HG03060 (cell line): ENCODE measurements at regions not wholly inside any gene's neighbourhood (a gene's known extent, or its start where the extent isn't known, plus 50 kb on each side); places are given as distances from the start of the nearest gene placed in this dataset.
"Not testable (repeated sequence)": the region's sequence is repeated elsewhere in the genome, so short reads cannot be mapped to it uniquely, and the experiment has no call there.

Experiments used
- ATAC-seq: cut with Tn5 transposase; IDR thresholded peaks from one replicate; pipeline ENCODE4 v1.9.1; 2021; ENCODE audit warnings: low read depth, moderate number of reproducible peaks; ENCODE audit not compliant: unreplicated experiment

DNA sequence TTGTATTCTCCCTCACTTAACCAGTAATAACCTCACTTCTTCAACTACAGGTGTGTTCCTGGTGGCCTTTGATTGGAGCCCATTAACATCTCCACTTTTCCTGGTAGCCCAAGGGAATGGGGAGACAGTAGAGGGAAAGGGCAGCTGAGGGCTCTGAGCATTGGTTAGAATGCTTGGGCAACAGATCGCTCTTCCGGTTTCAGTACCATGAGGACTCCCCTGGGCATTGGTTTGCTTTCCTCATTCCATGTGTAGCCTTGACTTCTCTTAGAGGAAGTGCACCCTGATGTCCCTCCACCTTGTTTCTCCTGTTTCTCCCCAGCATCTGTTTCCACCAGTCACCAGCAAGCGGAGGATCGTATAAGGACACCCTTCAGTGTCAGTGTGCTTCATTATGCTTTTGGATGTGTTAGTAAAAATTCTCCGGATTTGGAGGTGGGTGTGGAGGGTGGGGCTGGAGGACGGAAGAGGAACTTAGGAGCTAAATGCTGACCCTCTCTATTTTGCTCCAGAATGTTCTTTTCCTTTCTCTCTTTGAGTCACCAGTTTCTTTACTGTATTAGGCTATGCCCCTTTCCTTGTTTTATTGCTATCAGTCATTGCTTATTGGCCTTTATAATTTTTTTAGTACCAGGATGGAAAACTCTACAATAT, 50.6 kb upstream of the ZNG1B start:
- ATAC-seq, result not testable (repeated sequence)

DNA sequence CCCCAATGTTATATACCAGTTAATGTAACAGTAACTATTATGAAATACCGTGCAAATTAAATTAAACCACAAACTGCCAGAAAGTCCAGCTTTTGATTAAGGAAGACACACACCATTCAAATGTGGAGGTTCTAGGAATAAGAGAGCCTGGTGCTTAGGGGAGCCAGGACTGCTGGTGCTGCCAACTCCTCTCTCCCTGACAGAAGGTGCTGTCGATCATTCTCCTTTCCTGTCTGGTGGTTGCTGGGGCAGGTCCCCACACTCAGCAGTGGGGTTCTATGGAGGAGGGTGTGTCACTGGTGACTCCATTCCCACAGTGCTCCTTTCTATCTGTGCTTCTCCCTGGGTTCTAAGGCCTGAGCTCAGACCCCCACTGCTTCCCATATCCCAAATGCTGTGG, 57.9 kb upstream of the ZNG1B start:
- not testable (repeated sequence) for ATAC-seq

DNA sequence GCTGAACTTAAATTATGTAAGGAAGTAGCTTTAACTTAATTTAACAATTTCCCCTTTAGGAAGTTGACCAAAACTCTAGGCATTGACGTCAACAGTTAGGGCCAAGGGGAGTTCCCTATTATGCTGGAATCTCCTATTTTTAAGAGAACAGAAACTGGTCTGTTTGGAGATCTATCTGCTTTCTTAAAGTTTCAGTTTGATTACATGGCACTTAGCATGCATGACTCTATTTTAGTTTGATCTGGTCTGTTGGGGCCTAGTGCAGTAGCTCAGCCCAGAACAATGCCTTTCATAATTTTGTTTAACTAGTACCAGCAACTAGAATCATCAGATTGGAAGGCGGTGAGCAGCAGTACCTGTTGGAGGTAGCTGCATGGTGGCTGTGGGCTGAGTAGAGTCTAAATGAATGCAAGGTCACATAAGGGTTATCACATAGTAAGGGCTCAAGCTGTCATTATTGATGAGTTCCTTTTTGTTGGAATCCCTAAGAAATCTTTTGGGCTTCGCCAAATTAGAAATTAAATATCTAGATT, 60.5 kb upstream of the ZNG1B start:
- peak; percentile 88 for ATAC-seq

DNA sequence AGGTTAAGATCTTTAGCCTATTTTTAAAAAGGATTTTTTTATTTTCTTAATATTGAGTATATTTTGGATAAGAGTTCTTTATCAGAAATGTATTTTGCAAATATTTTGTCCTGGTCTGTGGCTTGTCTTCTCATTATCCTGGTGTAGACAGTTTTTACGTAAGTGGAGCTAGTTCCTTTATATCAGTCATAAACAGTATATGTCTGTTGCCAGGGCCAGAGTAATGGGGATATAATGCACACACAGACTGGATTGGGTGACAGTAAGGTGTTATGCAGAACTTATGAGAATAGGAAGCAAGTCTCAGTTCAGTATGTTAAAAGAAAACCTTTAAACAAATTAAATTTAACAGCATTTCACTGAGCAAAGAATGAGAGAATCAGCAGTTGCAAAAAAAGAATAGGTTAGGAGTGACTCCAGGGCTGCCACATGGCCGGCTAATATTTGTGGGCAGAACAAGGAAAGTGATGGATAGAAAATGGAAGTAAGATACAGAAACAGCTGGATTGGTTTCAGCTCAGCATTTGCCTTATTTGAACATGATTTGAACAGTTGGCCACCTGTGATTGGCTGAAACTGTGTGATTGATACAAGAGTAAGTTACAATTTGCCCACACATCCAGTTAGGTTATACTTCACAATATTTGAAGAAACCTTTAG, 61.1 kb upstream of the ZNG1B start:
- no peak for ATAC-seq

DNA sequence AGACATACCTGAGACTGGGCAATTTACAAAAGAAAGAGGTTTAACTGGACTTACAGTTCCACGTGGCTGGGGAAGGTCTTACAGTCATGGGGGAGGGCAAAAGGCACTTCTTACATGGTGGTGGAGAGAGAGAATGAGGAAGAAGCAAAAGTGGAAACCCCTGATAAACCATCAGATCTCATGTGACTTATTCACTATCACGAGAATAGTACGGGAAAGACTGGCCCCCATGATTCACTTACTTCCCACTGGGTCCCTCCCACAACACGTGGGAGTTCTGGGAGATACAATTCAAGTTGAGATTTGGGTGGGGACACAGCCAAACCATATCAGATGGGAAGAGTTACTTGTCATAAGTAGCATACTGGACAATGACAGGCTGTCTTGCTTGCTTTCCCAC, 62.6 kb upstream of the ZNG1B start:
- ATAC-seq, result not testable (repeated sequence)

DNA sequence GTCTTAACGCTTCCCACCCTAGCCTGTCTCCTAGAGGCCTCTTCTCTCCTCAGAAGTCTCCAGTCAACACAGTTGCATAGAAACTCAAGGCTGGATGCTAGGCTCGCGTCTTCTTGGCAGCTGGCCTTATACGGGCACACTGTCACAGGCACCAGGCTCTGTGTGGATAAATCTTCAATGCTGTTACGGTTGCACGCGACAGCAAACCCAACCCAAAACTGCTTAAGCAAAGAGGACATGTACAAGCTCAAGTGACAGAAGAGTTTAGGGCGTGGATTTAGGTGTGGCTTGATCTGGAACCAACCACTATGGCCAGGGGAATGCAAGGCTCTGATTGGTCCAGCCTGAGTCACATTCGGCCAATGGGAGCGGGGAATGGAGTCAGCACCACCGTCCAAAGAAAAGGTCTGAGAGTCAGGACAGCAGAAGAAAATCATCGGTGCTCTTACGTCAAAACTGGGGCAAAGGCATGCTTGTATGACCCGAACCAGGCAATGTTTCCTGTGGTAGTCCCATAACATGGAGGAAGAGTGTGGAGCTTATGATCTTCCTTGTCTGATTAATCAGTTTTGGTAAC, 65.1 kb upstream of the ZNG1B start:
- not testable (repeated sequence) for ATAC-seq

DNA sequence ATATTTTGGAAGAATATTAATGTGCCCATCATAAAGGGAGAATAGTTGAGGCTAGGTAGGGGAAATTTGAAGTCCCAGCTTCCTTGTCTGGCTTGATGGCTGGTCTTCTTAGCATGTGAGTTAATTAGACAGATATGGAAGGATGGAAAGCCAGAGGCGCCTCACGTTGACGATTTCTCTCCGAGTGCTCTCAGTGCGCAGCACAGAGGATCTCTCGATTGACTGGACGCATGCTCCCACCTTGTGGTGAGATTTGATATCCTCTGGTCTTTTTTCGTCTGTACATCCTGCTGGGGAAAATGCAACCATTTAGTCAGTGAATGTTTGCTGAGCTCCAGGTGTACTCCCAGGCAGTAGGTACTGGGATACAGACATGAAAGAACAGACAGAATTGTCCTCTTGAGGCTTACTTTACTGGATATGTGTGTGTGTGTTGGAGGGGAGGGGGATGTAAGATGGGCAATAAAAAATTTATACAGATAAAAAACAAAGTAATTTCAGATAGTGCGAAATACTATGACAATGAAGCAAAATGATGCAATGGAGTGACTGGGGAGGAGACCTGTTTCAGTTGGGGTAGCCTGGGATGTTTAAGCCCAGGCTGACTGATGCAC, 66.9 kb upstream of the ZNG1B start:
- ATAC-seq, result peak; percentile 57

DNA sequence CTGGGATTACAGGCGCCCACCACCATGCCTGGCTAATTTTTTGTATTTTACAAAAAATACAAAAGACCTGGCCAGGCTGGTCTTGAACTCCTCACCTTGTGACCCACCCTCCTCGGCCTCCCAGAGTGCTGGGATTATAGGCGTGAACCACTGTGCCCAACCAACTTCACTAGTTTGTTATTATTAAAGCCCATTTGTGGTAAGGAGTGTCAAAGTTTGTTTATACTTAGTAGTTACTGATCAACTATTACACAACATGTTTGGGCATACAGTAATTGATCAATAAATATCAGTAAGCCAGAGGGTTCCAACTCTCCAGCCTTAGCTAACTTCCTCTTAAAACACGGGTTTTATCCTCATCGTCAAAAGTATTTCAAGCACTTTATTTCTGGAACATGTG, 67.5 kb upstream of the ZNG1B start:
- ATAC-seq, result no peak

DNA sequence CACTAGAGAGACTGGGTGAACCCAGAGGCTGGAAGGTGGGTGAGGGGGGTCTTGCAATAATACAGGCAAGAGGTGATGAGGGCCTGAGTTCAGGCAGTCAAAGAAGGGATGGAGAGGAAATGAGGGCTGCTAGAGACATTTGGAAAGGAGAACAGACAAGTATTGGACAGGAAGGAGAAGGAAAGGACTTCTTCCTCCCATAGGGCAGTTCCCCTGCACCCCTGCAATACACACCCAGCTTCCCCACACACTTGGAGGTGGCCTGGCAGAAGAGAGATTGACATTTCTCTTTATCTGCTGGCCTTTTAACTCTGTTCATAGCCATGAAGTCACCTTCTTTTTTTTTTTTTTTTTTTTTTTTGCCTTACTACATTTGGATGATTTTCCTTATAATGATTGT, 68.9 kb upstream of the ZNG1B start:
- not testable (repeated sequence) for ATAC-seq

DNA sequence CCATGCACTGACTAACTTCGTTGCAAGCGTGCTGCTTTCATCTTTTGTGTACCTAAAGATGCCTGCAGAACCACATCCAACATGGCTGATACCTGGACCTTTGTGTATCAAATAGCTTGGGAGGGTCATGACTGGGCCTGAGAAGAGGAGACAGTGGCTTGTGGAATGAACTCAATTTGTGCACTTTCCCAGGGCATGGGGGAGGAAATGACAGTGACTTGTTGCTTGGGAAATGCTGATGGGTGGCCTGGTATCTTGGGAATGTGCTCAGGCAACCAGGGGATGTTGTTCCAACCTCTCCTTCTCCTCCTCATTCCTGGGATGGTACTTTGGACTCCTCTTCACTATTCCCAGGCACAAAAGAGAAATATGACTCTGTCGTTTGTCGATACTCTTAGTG, 70.7 kb upstream of the ZNG1B start:
- ATAC-seq, result not testable (repeated sequence)

DNA sequence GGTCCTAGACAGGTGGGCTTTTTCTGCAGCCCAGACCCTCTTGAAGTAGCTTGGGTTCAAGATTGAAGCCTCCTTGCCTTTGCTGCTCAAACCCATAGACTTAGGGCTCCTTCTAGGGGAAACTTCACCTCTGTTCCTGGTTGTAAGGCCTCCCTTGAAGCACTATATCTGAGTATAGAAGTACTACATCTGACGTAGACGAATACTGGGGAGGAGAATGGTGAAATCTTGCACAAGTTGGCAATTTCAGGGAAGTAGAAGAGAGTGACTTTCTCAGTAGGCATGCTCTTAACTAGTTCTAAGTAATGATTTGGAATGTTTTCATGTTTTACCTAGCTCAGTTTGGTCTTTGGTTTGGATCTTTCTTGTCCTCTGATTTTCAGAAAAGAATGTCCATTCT, 71.7 kb upstream of the ZNG1B start:
- not testable (repeated sequence) for ATAC-seq

DNA sequence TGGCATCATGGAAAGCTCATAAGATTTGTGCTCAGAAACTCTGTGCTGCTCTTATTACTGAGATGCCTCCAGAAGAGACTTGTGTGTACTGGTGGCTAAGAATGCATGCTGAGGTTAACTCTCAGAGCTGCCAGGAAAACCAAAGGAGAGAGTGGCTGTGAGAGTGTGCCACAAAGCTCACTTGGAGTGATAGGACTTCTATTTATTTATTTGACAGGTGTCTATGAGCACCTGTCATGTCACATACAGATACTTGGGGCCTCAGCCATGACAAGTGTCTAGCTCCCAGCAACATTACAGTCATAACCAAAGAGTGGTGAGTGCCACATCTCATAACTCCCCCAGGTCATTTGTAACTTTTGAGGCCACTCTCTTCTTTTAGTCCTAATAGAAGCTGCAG, 72.2 kb upstream of the ZNG1B start:
- ATAC-seq, result not testable (repeated sequence)

DNA sequence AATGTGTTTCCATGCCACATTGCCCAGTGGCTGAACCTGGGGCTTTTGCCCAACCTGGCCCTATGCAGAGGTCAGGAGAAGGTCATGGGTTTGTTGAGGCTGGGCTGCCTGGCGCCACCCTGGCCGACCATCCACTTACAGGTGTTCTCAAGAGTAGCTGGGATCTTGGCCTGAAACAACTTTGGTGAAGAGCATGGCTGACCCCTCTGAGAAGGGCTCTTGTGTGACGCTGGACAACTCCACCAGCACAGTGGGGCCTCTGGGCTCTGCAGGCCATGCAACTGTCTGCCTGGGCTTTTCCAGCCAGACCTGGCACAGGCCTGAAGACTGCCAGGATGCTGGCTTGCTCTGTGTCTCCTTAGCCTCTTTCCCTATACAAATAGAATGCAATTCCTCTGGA, 76.4 kb upstream of the ZNG1B start:
- no peak for ATAC-seq

DNA sequence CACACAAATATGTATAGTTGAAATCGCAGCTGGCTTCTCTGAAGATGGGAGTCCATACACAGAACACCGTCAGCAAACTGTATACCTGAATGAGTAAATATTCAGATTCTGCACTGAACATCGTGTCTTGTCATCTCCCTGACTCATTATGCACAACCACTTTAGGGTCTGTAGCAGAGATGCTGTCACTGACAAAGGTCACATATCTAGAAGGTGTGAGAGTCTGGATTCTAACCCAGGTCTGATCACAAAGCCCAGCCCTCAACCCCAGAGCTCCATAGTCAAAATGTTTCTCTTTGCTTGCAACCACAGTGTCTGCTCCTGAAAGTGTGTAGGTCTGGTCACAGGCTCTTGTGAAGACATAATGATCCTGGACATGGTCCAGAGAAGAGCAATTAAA, 78.3 kb upstream of the PAX8 start:
- ATAC-seq, result no peak

DNA sequence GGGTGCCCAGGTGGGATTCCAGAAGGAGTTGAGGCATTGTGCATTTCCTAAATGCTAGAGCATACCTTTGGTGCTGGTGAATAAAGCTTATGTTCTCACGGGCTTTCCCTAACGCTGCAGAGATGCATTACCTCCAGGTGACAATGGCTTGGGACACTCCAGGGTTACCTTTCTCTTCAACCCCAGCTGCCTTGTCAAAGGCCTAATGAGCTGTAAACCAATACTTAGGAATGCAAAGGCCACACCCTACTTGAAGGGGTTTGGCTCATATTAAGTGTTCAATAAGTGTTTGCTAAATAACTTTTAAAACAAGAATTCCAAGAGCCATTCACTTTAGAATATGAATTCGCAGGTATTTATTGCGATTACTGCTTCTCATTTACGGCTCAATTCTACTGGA, 77.6 kb upstream of the PAX8 start:
- not testable (repeated sequence) for ATAC-seq

DNA sequence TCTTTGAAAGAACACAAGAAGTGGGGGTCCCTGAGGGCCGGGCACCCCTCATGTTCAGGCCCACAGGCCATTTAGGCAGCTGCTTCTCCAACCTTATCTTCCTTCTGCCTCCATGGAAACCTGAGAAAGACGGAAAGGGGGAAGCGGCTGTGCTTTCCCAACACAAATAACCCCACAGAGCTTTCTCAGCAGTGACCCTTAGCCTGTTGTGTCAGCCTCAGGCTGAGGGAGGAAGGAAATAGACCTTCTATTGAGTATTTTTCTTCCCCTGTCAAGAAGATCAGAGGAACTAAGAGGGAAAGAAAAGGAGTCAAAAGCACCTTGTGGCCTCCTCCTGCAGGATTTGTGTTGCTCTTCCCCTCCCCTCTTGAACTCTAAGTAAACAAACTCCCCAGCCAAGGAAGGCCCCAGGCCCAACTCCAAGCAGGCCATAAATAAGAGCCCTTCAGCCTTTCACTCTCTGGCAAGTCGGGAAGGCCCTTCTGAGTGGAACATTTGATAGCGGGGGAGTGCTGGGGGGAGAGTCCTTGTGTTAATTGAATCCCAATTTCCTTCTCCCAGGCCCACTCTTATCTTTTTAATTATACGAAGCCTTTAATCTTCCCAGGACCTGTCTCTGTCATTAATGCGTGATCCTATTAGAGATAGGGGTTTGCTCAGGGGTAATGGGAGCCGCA, 76.8 kb upstream of the PAX8 start:
- not testable (repeated sequence) for ATAC-seq

DNA sequence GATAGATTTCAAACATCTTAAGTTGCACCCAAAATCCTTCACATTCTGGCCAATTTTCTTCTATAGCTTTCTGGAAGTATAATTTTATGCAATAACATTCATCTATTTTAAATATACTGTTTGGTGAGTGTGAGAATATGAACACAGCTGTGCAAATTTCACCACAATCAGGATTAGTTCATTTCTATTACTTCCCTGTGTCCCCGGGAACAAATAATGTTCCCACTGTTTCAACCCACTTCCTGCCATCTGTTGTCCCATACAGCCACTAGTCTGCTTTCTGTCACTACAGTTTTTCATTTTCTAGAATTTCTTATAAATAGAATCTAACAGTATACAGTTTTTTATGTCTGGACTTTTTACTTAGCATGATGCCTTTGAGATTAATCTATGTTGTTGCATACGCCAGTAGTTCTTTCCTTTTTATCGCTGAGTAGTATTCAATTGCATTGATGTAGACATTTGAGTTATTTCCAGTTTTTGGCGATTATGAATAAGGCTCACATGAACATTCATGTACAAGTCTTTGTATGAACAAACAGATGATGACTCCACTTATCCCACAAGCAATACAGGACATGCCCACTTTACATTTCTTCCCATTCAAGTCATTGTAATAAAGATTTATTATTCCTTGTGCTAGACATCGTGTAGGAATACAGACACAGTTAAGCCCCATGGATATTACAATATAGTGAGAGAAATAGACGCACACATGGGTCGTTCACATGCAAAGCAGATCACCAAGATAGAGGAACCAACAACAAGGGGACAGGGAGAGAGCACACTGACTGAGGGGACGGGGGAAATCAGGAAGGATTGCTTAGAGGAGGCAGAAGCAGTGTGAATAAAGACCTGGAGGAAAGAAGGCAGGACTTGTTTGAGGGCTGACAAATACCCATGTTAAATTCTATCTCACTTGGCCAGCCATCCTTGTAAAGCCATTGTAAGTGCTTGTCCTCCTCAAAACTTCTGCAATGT, 72.9 kb upstream of the PAX8 start:
- no peak for ATAC-seq

DNA sequence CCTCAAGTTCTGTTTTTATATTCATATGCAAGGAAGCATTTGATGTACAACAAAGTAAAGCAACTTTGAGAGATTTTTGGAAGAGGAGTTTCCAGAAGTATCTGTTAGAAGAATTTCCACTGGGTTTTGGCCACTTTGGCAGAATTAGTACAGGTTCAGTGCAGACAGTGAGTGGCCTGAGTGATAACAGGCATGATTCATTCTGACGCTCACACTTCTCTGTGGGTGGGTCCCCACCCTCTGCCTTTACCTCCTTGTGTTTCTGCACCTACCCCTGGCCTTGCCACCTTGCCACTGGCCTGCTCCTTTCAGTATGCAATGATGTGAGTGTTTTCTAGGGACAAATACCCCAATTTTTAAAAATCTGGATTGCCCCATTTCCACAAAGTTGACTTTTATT, 65.1 kb upstream of the PAX8 start:
- ATAC-seq, result not testable (repeated sequence)

DNA sequence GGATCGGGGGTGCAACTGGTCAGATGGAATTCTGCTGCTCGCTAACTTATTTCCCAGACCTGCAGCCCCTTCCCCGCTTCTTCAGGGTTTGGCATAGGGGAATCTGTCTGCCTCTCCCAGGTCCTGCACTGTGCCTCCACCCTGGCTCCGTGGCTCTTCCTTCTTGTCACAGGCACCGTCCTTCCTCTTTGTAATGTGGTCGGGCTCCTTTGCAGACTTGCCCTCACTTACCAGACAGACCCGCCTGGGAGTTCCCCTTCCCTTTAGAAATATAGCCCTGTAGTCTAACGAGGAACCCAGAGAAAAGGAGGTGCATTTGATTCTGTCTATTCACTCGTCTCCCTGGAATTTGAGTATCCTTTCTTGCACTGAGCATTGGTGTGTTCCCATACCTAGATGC, 63.9 kb upstream of the PAX8 start:
- no peak for ATAC-seq

DNA sequence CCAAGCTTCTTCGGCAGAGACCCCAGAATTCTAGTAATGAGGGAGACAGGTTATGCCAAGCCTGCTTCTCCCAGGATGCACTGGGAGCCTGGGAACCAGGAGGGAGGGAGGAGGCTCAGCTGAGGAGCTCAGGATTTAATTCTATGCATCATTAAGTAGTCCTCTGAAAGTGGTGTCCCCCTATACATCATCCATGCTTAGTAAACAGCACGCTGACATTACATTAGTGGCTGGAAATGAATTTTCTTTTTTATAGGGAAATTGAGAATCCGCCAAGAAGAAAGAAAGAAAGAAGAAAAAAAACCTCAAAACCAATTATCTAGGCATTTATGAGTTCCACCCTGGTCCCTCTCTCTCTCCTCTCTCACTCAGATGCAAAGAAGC, 63.1 kb upstream of the PAX8 start:
- ATAC-seq, result not testable (repeated sequence)
